Right atrium auricular region (tissue), 2 donors: ENCODE measurements at regions not wholly inside any gene's neighbourhood (a gene's known extent, or its start where the extent isn't known, plus 50 kb on each side); places are given as distances from the start of the nearest gene placed in this dataset.

ENCODE experiments used
- DNase-seq: peaks from one replicate; pipeline ENCODE4 v3.0.0-alpha.2; 2019; ENCODE audit warnings: low spot score
- H3K27ac ChIP-seq, 2 donors: fragments of 200-600 bp; sonication (generic); 1 replicate in 1 of 2; 2 replicates in 1 of 2; pipeline ENCODE4 v1.5.1; 2016 to 2019
- H3K27me3 ChIP-seq, 2 donors: fragments of 200-600 bp; sonication (generic); one replicate each; pipeline versions ENCODE4 v1.5.1 to v1.6.0; 2017 to 2019
- H3K36me3 ChIP-seq: fragments of 200-600 bp; sonication (generic); one replicate; pipeline ENCODE4 v1.5.1; 2016
- H3K4me1 ChIP-seq, 2 donors: fragments of 200-600 bp; sonication (generic); one replicate each; pipeline versions ENCODE4 v1.5.1 to v1.6.0; 2017 to 2019
- H3K4me3 ChIP-seq, 2 donors: fragments of 200-600 bp; sonication (generic); 1 replicate in 1 of 2; 2 replicates in 1 of 2; pipeline ENCODE4 v1.5.1; 2017 to 2019; ENCODE audit warnings: mild to moderate bottlenecking in 1 of 2, moderate library complexity in 1 of 2
- H3K9me3 ChIP-seq, 2 donors: fragments of 200-600 bp; sonication (generic); one replicate each; pipeline ENCODE4 v1.5.1; 2019
- TF ChIP-seq, protein P1 (sequence below), 2 donors: fragments of 200-600 bp; sonication (generic); IDR thresholded peaks; one replicate each; pipeline ENCODE4 v1.5.1; 2019; ENCODE audit warnings: antibody characterized with exemption in 2 of 2

DNA sequence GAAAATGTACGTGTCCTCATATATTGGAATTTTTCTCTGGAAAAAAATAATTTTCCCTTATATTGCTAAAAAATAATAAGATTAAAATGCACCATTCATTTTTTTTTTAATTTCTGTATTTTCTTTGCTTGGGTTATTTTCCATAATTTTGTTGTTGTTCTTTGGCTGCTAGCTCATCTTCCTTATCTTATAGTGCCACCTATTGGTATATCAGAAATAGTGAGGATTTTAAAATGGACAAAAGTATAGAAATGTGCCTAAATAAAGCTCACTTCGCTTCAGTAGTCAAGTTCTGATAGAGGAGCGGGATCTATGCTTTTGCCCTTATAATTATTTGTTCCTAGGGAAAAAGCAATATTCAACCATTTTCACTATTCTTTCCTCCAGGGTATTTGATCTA lies 134.8 kb downstream of the NAP1L3 start:
- H3K4me1 ChIP-seq, result no peaks in the 10 kb centered on the region
- no peaks in the 10 kb centered on the region for H3K36me3 ChIP-seq
- no peaks in the 10 kb centered on the region for H3K9me3 ChIP-seq
- TF ChIP-seq, protein P1, sequence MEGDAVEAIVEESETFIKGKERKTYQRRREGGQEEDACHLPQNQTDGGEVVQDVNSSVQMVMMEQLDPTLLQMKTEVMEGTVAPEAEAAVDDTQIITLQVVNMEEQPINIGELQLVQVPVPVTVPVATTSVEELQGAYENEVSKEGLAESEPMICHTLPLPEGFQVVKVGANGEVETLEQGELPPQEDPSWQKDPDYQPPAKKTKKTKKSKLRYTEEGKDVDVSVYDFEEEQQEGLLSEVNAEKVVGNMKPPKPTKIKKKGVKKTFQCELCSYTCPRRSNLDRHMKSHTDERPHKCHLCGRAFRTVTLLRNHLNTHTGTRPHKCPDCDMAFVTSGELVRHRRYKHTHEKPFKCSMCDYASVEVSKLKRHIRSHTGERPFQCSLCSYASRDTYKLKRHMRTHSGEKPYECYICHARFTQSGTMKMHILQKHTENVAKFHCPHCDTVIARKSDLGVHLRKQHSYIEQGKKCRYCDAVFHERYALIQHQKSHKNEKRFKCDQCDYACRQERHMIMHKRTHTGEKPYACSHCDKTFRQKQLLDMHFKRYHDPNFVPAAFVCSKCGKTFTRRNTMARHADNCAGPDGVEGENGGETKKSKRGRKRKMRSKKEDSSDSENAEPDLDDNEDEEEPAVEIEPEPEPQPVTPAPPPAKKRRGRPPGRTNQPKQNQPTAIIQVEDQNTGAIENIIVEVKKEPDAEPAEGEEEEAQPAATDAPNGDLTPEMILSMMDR (IDR thresholded peaks at IDR 0.05), result peak in 1 of 2 donors; percentile 24
- H3K27ac ChIP-seq, result no peak overlapping the region
- H3K27me3 ChIP-seq, result no peaks in the 10 kb centered on the region
- DNase-seq, result no peak
- H3K4me3 ChIP-seq, result no peak overlapping the region

DNA sequence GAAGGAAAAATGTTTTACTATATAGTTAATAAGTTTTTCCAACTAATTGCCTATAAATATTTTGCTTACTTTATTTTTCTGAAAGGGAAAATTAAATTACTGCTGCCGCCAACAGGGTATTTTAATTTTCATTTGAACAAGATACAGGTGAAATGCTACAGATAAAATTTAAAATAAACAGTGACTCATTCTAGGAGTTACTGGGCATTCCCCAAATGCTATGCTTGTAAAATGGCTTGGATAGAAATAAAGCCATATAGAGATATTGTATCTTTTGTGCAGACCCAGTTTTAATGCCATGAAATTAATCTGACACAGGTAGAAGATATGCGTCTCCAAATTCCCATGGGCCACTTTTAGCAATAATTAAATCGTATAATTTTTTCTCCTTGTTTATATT lies 144.5 kb downstream of the NAP1L3 start:
- Histone ChIP-seq H3K4me1 (no peaks in the 10 kb centered on the region), H3K9me3 (no peaks in the 10 kb centered on the region), H3K27me3 (no peaks in the 10 kb centered on the region), H3K36me3 (no peaks in the 10 kb centered on the region), H3K27ac (no peak overlapping the region), H3K4me3 (no peak overlapping the region)
- TF ChIP-seq, protein P1 (IDR thresholded peaks at IDR 0.05), result no peak
- DNase-seq, result no peak
